Suppressor macrophage (primary cell): ENCODE measurements at regions not wholly inside any gene's neighbourhood (a gene's known extent, or its start where the extent isn't known, plus 50 kb on each side); places are given as distances from the start of the nearest gene placed in this dataset.
"Not testable (repeated sequence)": the region's sequence is repeated elsewhere in the genome, so short reads cannot be mapped to it uniquely, and the experiment has no call there.

ENCODE experiments used
- DNase-seq, 4 experiments: peaks; one replicate each; pipeline ENCODE4 v3.0.0-alpha.2; 2020 to 2022

DNA sequence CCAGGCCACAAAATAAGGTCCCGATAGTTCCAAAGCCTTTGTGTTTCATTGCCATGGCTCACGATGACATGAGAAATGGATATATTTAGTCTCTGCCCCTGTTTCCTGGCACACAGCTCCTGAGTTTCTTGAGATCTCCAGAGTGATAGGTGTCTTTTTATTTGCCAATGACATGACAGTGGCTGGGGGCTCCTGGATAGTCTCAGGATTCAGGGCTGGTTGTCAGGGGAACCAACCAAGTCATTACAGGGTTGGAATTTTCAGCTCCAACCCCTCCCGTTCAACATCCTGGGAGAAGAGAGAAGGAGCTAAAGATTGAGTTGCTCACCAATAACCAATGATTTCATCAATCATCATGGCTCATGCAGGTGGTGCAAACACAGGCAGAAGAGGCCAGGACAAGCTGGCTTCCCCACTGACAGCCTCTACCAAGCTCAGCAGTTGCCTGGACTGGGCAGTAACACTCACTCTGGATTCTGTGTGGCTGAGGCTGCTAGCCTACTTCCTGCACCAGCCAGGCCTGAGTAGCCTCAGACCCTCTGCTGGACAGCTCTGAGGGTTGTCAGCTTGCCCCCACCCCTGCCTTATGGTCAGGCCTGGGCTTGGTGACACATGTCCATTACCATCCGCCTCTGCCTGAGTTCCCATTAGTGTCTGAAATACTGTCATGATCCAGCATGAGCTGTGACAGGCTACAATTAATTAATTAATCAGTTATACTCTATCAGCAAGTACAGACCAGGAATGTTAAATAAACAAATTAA is 534.4 kb upstream of the CDH5 start:
- no peak for DNase-seq

DNA sequence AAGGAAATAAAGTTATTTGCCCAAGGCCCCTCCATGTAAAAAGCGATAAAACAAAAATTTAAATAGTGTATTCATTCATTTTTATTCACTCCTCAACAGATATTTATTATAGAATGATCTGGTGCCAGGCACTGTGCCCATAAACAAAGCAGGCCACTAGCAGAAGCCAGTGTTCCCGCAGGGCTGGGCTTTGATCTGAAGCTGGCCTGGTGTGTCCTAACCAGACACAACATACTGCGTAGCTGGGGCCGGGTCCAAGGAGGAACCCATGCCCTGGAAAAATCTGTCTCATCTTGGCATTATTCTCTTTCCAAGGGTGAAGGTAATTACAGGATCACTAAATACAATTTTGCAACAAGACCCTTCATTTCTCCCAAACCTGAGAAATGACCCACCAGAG is 537.4 kb upstream of the CDH5 start:
- no peak for DNase-seq

DNA sequence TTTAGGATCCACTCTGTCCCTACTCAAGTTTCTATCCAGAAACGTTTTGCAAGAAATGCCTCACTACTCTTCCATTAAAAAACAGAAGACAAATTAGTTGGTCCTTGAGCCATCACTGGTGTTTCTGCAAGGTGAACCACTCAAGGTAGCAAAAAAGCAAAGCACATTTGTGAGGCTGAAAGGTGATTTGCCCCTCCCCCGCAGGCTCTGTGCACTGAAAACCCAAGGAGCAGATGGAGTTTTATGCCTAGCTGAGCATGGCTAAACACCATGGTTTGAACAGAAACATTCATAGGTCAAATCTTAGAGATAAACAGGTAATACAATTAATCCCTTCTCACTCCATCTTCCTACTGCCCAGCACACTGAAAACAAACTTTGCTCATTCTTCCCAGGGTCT is 538.2 kb upstream of the CDH5 start:
- no peak for DNase-seq

DNA sequence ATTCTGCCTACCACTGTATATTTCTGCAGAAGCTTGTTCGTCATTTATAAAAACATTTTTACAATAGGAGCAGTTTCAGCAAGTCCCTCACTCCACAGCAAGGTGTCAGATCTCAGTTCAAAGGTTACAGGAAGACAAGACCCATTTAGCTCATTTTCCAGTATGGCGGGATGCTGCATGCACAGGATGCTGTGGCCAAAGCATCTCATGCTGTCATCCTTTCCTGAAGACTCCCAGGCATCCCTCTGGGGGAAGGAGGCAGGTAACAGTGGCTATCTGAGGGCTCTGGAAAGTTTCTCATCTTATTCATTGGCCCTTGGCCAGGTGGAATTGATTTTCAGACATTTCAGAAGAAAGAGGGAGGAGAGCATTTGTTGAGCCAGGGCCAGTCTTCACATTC is 539.3 kb upstream of the CDH5 start:
- DNase-seq, result no peak

DNA sequence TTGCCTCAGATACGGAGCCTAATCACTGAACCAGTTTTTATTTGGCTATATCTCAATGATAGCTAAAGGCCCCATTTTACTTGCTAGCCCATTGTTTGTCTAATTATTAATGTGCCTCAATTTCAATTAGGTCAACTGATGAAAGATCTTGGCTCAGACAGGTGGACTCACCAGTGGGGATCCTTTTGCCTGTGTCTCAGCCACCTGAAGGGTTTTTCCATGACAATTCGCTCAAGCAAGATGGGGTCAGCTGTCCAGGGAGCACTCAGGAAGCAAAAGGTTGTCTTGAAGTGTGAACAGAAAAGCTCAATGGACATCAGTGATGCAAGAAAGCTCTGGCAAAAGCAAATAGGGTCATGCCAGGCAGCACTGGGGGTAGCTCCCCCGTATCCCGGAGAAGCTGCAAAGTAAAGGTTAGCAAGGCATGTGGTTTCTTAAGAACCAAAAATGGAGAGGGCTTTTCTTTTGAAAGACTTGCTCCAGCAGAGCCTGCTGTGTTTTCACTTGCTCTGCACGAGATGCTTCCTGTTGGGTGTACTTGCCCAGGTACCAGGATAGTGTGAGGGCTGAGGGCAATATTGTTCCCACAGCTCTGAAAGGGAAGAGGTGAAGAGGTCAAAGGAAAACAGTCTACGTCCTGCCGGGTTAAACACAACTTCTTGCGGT is 541.2 kb upstream of the CDH5 start:
- no peak for DNase-seq

DNA sequence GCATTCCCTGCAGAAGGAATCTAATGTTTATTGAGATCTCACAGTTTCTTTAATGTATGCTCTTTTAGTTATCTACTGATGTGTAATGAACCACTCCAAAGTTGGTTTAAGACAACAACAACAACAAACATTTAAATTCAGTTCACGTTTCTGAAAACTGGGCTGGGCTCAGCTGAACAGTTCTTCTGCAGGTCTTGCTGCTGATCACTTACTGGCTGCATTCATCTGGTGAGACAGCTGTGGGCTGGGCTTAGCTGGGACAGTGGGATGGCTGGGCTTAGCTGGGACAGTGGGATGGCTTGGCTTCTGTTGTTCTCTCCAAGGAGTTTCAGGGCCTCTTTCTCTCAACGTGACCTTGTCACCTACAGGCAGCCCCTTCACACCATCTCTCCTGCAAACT is 544.3 kb upstream of the CDH5 start:
- DNase-seq, result no peak

DNA sequence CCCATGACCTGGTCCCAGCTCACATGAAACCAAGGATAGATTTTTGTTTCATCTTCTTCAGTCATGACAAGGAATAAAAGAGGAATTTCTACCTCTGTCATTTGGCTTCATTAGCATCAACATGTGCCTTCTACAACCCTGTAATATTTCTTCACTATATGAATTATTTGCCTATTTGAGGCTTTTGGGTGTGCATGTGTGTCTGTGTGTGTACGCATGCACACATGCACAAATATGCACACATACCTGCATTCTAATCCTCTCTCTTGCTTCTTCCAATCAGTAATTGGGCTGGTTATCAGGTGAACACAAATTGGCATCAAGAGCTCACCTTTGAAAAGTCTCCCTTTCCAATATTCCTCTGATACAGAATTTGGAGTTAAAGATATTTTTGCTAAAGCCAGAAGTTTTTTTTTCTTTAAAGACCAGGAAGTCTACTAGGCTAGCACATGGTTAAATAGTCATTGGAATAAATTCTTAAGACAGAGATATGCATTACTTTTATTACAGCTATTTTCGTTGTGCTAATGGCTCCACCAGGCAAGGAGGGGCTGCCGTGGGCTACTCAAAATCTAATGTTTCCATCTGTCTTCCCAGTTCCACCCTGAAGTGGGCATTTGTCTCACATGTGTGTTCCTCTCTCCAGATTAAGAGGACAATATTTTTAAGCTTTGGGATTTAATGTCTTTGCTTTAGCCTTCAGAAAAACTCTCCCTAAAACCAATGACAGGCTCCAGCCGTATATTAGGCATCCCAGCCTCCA is 547.2 kb upstream of the CDH5 start:
- no peak for DNase-seq

DNA sequence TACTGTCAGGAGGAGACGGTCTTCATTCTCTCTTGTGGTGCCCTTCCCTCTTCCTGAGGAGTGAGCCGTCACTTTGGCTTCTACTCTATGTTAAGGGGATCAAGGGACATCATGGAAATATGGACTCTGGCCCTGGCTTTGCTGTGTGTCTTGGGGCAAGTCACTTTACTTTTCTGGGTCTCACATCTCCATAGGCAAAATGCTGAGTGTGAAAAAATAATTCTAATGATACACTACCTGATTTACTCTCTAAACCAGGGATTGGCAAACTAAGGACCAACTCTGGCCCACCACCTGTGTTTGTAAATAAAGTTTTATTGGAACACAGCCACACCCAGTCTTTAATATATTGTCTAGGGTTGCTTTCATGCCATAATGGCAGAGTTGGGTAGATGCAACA is 548.7 kb upstream of the CDH5 start:
- DNase-seq, result no peak

DNA sequence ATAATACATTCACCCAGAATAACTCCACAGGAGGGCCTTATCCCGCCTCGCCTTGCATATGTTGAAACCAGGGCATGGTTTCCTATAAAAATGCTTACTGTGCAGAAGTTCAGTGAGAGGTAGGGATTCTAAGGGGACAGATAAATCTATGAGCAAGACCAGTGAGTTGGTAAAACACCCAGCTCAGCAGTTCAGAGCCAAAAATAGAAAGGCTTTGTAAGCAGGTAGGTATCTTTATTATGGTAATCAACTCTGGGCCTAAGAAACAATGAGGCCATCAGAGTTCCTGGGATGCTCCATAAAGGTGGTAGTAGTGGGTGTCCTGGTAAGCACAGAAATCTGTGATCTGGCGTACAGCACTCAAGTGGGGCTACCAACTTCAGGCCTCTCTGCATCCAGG is 549.4 kb upstream of the CDH5 start:
- no peak for DNase-seq

DNA sequence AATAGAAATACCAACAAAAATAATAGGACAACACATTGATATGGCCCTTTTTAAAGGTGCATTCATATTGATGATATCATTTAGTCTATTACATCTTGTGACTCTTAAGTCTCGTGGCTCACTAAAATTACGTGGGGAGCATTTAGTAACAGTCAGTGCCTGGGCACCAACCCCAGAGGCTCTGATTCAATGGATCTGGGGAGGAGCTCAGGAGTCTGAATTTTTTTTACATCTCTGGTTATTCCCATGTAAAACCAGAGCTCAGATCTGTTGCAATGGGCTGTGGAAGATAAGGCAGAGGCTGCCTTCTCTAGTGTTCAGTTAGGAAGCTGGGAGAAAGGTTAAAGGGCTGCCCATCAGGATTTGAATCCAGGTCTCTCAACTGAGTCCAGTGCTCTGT is 549.9 kb upstream of the CDH5 start:
- no peak for DNase-seq

DNA sequence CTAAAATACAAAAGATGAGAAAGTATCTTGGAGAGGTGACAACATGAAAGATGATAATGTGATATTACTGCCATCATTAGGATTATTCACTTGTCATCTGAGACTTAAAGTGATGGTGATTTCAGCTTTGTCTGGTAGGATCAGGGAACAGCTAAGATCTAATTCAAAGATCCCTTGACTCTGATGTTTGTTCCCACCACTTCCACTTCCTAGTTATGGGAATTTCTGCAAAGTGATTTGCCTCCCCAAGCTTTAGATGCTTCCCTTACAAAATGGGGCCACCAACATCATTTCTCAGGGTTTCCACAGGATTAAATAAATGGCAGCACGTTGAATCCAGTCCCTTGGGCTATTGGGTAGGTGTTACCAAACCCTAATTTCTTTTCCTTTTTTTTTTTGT is 550.8 kb upstream of the CDH5 start:
- no peak for DNase-seq

DNA sequence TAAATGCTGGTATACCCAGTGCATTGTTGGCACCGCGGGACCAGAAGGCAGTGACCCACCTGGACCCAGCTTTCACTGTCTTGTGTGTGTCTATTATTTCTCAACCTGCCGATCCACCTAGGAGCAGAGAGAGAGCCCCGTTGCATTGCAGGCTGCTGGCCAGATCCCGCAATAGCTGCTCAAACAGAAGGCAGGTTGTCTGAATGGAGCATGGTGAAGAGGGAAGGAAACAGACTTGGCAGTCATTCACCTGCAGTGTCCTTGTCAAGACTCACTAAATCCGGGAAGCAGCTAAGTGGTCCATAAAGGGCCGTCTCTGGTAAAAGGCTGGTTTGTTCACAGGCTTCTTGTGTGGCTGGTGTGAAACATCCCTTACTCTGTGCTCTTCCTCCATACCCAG is 552.6 kb upstream of the CDH5 start:
- not testable (repeated sequence) for DNase-seq

DNA sequence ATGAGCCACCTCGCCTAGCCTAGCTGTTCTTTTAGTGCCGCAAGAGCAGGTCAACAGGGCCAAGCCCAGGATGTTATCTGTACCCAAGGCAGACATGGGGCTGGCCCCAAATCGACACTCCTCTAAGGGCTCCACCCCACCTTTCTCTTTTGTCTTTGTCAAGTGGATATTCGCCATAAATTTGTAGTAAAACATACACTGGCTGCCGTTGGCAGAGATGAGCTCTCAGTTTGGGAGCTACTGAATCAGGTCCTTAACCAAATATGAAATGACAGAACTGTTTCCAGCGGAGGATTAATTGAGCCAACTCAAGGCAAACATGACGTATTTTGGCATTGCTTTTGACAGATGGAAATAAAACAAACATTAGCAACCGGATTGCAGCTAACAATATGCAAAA is 556.9 kb upstream of the CDH5 start:
- DNase-seq, result no peak

DNA sequence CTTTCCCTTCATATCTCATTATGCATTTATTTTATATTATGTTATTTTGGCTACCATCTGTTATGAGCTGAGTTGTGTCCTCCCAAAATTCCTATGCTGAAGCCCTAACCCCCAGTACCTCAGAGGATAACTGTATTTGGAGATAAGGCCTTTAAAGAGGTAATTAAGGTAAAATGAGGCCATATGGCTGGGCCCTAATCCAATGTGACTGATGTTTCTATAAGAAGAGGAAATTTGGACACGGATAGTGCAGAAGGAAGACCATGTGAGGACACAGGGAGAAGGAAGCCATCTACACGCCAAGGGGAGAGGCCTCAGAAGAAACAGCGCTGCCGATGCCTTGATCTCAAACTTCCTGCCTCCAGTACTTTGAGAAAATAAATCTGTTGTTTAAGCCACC is 557.7 kb upstream of the CDH5 start:
- DNase-seq, result no peak

DNA sequence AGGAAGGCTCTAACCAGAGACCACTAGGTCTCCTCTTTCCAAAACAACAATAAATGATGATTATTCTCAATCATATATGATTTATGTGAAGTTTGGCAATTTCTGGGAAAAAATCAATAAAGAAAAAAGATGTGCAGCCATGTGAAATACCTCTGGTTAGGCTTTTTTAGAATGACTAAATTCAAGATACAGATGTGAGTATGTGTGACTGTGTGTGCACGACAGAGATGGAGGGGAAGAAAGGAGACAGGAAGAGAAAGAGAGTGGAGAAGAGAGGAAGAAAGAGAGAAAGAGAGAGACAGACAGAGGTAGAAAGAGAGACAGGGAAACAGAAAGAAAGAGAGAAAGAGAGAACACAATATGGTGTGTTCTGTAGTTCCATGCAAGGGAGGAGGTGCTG is 558.6 kb upstream of the CDH5 start:
- no peak for DNase-seq

DNA sequence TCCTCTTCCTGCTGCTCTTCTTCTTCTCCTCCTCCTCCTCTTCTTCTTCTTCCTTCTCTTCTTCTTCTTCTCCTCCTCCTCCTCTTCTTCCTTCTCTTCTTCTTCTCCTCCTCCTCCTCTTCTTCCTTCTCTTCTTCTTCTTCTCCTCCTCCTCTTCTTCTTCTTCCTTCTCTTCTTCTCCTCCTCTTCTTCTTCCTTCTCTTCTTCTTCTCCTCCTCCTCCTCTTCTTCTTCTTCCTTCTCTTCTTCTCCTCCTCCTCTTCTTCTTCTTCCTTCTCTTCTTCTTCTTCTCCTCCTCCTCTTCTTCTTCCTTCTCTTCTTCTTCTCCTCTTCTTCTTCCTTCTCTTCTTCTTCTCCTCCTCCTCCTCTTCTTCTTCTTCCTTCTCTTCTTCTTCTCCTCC is 560.8 kb upstream of the CDH5 start:
- DNase-seq, result not testable (repeated sequence)

DNA sequence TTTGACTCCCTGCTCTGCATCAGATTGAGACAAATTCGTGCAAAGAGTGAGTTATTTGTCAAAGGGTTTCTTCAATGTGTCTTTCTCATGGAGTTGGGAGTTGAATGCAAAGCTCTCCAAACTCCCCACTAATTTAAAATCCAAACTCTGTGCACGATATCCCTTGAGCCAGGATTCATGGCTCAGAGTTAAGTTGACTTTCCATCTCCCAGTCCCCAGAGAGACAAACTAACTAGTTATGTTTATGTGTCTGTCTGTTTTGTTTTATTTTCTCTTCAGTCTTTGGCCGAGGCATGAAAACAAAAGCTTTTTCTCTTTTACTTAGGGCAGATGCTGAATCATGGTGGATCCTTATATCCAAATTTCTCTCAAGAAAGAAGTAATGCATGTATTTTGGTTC is 570.0 kb upstream of the CDH5 start:
- no peak for DNase-seq

DNA sequence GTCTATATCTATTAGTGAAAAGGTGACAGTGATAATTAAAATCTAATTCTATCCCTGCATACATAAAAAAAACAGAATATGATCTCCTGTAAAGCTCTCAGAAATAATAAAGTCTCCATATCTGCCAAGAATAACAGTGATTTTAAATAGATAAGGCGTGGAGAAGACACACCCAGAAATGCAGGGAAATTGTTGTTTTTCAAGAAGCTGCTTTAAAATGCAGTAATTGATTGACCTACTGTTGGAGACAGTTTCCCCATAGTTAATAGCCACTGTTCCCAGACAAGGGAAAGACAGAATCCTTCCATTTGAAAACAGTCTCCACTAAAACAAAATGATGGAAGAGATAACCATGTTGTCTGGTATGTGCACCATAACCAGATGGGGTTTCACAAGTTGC is 571.5 kb upstream of the CDH5 start:
- DNase-seq, result no peak

DNA sequence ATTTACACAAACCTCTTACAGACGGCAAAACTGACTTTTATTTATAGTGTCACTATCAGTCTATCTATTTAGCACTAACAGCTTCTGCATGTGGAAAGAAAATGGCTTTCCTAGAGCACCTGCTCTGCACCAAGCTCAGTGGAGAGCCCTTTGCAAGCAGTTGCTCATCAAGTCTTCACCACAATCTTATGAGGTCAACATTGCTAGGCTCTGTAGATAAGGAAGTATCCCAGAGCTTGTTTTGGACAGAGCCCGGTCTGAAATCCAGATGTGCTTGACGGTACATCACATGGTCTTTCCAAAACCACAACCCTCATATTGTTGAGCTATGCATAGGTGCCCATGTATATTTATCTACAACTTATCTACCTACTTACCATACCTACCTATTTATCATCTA is 572.7 kb upstream of the CDH5 start:
- DNase-seq, result no peak

DNA sequence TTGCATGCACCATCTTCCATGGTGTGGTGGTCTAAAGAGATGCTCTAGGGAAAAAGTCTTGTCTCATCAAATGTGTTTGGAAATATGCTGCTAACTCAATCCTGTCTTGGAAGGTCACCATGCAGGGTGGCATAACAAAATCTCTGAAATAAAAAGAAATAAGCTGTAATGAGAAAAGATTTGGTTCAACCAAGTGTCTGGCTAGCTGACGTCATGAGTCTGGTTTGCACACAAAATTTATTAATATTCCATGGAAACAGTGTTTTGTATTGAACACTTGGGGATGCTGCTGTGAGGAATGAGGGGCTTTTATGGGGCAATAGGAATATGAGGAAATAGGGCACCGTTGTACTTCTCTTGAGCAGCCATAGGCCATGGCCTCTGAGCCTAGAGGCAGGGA is 575.7 kb upstream of the CDH5 start:
- no peak for DNase-seq

DNA sequence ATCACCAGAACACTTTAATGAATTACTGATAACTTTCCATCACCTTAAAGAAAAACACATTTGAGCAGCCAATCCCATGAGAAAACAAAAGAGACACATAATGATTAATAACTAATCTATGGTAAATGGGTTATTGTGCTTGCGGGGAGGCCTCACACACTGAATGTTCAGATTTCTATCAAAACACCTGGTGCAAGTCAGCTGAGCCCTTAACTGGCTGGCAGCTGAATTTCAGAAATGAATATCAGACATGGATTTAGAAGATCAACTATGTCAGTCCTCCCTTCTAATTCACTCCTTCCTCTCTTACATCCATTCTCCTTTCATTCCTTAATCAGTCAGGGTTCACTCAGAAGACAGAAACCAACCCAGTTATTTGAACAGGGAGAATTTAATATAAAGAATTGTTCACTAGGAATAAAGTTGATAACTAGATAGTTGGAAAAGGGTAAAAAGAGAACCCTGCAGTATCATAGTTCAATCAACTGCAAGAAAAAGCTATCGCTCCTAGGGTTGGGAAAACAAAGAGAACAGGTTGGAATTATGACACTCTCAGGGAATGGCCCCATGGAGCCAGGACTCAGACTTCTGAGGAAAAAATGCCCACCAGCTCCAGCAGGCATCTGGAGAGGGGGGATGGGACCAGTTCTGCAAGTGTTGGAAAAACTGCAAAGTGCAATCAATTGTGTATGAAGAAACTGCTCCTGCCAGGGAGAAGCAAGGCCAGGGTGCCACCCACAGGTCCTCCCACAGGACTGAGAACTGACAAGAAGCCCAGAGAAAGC is 577.1 kb upstream of the CDH5 start:
- peak; percentile 2 to 47 (median 42) for DNase-seq

DNA sequence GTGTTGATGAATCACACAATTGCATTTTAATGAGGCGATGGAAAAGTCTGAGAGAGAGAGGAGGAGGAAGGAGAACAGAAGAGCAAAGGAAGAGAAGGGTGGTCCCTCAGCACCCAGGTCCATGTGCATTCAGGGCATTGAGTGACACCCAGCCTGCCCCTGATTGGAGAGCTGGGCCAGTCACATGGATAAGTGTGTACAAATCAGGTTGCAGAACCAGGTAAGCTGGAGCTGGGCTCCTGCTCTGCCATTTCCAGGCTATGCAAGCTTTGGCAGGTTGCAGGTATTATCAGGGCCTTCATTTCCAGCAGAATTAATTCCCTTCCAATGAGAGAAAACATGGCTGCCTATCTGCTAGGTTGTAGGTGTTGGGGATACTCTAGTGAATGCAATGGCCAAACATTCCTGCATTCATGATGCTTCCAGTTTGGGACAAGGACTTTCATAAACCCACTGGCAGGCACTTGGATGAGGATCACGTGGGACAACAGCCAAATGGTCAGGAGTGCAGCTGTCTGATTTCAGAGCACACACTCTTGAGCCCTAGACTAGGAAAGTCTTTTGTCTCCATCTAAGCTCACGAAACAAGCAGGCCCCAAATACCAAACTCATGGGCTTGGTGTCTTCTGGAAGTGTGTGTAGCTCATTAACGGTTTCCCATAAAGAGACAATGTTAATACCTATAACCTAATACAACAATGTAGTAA is 577.9 kb upstream of the CDH5 start:
- DNase-seq, result no peak

DNA sequence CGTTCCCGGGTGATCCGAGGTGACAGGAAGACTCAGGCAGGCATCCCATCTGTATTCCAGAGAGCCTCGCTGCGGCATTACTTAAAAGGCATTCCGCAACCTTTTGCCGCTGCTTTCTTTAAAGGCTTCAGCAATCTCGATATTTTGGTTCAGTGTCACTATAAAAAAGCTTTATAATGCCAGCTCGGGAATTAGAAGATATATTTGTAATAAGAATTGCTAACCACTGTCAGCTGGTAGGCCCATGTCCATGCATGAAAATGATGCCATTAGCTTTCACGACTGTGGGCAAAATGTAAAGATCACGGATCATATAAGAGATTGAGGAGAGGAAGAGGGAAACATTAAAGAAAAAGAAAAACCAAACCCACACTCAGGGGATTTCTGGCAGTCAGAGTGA is 578.6 kb upstream of the CDH5 start:
- DNase-seq, result no peak
